HEK293 (cell line): ENCODE measurements at regions not wholly inside any gene's neighbourhood (a gene's known extent, or its start where the extent isn't known, plus 50 kb on each side); places are given as distances from the start of the nearest gene placed in this dataset.

Experiments
- CTCF ChIA-PET: fragments of 350-600 bp; formaldehyde crosslinking; extraction: SDS; loops from one replicate; lab custom pipeline; 2021; ENCODE audit warnings: antibody characterized with exemption; lab: Yijun Ruan, JAX
- POLR2A ChIA-PET: fragments of 300-600 bp; formaldehyde crosslinking; extraction: SDS; loops from one replicate; lab custom pipeline; 2020; ENCODE audit warnings: antibody characterized with exemption, inconsistent platforms; lab: Yijun Ruan, JAX
- H3K27ac ChIP-seq: fragments of 200-500 bp; sonication (Bioruptor generic); 2 replicates; pipeline ENCODE4 v1.5.1; 2014; ENCODE audit warnings: low read depth, low read length, control low read depth, inconsistent platforms; ENCODE audit errors: extremely low read depth
- H3K36me3 ChIP-seq, 2 experiments: fragments of 200-500 bp in 1 of 2; sonication (Bioruptor generic) in 1 of 2; 1 replicate in 1 of 2; 2 replicates in 1 of 2; pipeline ENCODE4 v1.5.1; 2014 to 2017; ENCODE audit warnings: inconsistent platforms in 2 of 2, low read length in 2 of 2; ENCODE audit not compliant: control insufficient read depth in 2 of 2, insufficient read depth in 1 of 2
- H3K4me1 ChIP-seq: fragments of 200-500 bp; sonication (Bioruptor generic); 2 replicates; pipeline ENCODE4 v1.5.1; 2014; ENCODE audit warnings: mild to moderate bottlenecking, low read length, inconsistent platforms; ENCODE audit not compliant: control insufficient read depth, insufficient read depth
- H3K4me3 ChIP-seq: 2 replicates; pipeline ENCODE4 v1.5.1; 2011; ENCODE audit warnings: low read depth, mild to moderate bottlenecking, control low read depth, low read length, moderate library complexity
- H3K9me3 ChIP-seq: fragments of 200-500 bp; sonication (Bioruptor generic); 2 replicates; pipeline ENCODE4 v1.5.1; 2014; ENCODE audit warnings: low read depth, low read length, inconsistent platforms; ENCODE audit not compliant: control insufficient read depth, insufficient read depth
- EGR2 ChIP-seq: fragments of 450-650 bp; formaldehyde crosslinking; IDR thresholded peaks from 2 replicates; pipeline ENCODE4 v1.5.1; 2016; ENCODE audit warnings: low read depth, missing biosample characterization, missing genetic modification characterization
- GLI2 ChIP-seq: fragments of 450-650 bp; formaldehyde crosslinking; IDR thresholded peaks from 2 replicates; pipeline ENCODE4; 2017; ENCODE audit warnings: missing biosample characterization, missing genetic modification characterization, low read depth, borderline replicate concordance
- GLIS2 ChIP-seq: fragments of 450-650 bp; formaldehyde crosslinking; IDR thresholded peaks from 2 replicates; pipeline ENCODE4 v1.5.1; 2016; ENCODE audit warnings: missing biosample characterization, missing genetic modification characterization
- KLF10 ChIP-seq: fragments of 450-650 bp; IDR thresholded peaks from 2 replicates; pipeline ENCODE4 v1.5.1; 2018; ENCODE audit warnings: missing biosample characterization, mild to moderate bottlenecking, missing genetic modification characterization
- PRDM1 ChIP-seq: fragments of 450-650 bp; formaldehyde crosslinking; IDR thresholded peaks from 2 replicates; pipeline ENCODE4; 2016; ENCODE audit warnings: missing biosample characterization, missing genetic modification characterization
- SETDB1 ChIP-seq: IDR thresholded peaks from one replicate; pipeline ENCODE4 v1.6.1; 2017; ENCODE audit warnings: mild to moderate bottlenecking, low read length, moderate library complexity, mixed read lengths; ENCODE audit not compliant: insufficient read length
- ZBTB49 ChIP-seq: fragments of 450-650 bp; formaldehyde crosslinking; IDR thresholded peaks from 2 replicates; pipeline ENCODE4 v1.5.1; 2016; ENCODE audit warnings: missing biosample characterization, missing genetic modification characterization, low read depth
- ZBTB7A ChIP-seq: fragments of 450-650 bp; formaldehyde crosslinking; IDR thresholded peaks from 2 replicates; pipeline ENCODE4 v1.5.1; 2016; ENCODE audit warnings: low read depth, missing biosample characterization, missing genetic modification characterization
- ZFHX2 ChIP-seq: fragments of 450-650 bp; formaldehyde crosslinking; conservative IDR thresholded peaks from 2 replicates; pipeline ENCODE4 v1.5.1; 2016; ENCODE audit warnings: missing biosample characterization, missing genetic modification characterization
- ZIC2 ChIP-seq: fragments of 450-650 bp; formaldehyde crosslinking; IDR thresholded peaks from 2 replicates; pipeline ENCODE4 v1.5.1; 2016; ENCODE audit warnings: missing biosample characterization, missing genetic modification characterization
- ZNF121 ChIP-seq: fragments of 450-650 bp; formaldehyde crosslinking; IDR thresholded peaks from 2 replicates; pipeline ENCODE4 v1.5.1; 2016; ENCODE audit warnings: missing biosample characterization, missing genetic modification characterization
- ZNF202 ChIP-seq: fragments of 450-650 bp; formaldehyde crosslinking; IDR thresholded peaks from 2 replicates; pipeline ENCODE4 v1.5.1; 2016; ENCODE audit warnings: missing biosample characterization, missing genetic modification characterization, borderline replicate concordance
- ZNF280C ChIP-seq: fragments of 450-650 bp; formaldehyde crosslinking; IDR thresholded peaks from 2 replicates; pipeline ENCODE4 v1.5.1; 2016; ENCODE audit warnings: missing biosample characterization, missing genetic modification characterization
- ZNF366 ChIP-seq: fragments of 450-650 bp; formaldehyde crosslinking; conservative IDR thresholded peaks from 2 replicates; pipeline ENCODE4 v1.5.1; 2016; ENCODE audit warnings: missing biosample characterization, missing genetic modification characterization
- ZNF37A ChIP-seq: fragments of 450-650 bp; IDR thresholded peaks from 2 replicates; pipeline ENCODE4 v1.5.1; 2018; ENCODE audit warnings: missing biosample characterization, missing genetic modification characterization
- ZNF416 ChIP-seq: fragments of 450-650 bp; formaldehyde crosslinking; IDR thresholded peaks from 2 replicates; pipeline ENCODE4 v1.5.1; 2016; ENCODE audit warnings: missing biosample characterization, missing genetic modification characterization
- ZNF600 ChIP-seq: fragments of 450-650 bp; formaldehyde crosslinking; IDR thresholded peaks from 2 replicates; pipeline ENCODE4 v1.5.1; 2016; ENCODE audit warnings: missing biosample characterization, missing genetic modification characterization
- ZNF701 ChIP-seq: fragments of 450-650 bp; formaldehyde crosslinking; IDR thresholded peaks from 2 replicates; pipeline ENCODE4 v1.5.1; 2016; ENCODE audit warnings: missing biosample characterization, missing genetic modification characterization
- ZNF704 ChIP-seq: fragments of 450-650 bp; formaldehyde crosslinking; IDR thresholded peaks from 2 replicates; pipeline ENCODE4 v1.5.1; 2016; ENCODE audit warnings: missing biosample characterization, missing genetic modification characterization
- ZNF776 ChIP-seq: fragments of 450-650 bp; formaldehyde crosslinking; IDR thresholded peaks from 2 replicates; pipeline ENCODE4 v1.5.0; 2017; ENCODE audit warnings: missing biosample characterization, missing genetic modification characterization, borderline replicate concordance
- ZNF792 ChIP-seq: fragments of 450-650 bp; formaldehyde crosslinking; IDR thresholded peaks from 2 replicates; pipeline ENCODE4 v1.5.1; 2016; ENCODE audit warnings: missing biosample characterization, missing genetic modification characterization
- ZSCAN16 ChIP-seq: fragments of 450-650 bp; formaldehyde crosslinking; IDR thresholded peaks from 2 replicates; pipeline ENCODE4 v1.5.1; 2016; ENCODE audit warnings: missing biosample characterization, missing genetic modification characterization
- ZSCAN18 ChIP-seq: fragments of 450-650 bp; formaldehyde crosslinking; IDR thresholded peaks from 2 replicates; pipeline ENCODE4 v1.5.1; 2016; ENCODE audit warnings: missing biosample characterization, missing genetic modification characterization

DNA sequence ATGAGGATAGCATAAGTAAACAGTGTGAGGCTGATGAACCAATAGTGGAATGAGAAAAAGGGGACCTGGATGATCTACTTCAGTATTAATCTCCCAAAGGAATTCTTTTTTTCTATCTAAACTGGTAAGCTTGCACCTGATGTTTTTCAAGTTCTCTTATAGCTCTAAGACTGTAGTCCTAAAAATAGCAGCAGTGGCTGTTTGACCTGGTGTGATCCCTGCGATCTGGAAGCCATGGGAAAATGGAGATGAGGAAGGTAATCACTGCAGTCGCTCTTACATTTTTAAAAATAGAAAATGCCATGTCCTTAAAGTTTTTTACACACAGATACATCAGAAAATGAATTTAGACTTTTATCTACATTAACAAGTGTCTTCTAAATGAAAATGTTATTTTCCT lies 926.4 kb upstream of the SLC35B3 start:
- H3K27ac ChIP-seq: no peak overlapping the region
- H3K4me3 ChIP-seq: no peak overlapping the region
- peaks cover 2% of the 10 kb centered on the region; the same call in 1 of the 2 replicates for H3K9me3 ChIP-seq
- no peak for TF ChIP-seq ZNF121 (tag by site-specific recombination)
- no peak for TF ChIP-seq GLIS2 (tag by site-specific recombination)
- TF ChIP-seq ZFHX2 (tag by site-specific recombination): no peak
- no peak for TF ChIP-seq ZNF202 (tag by site-specific recombination)
- TF ChIP-seq ZNF280C: no peak
- TF ChIP-seq ZNF600 (tag by site-specific recombination): no peak
- no peak for TF ChIP-seq ZSCAN16 (tag by site-specific recombination)
- no peak for TF ChIP-seq ZNF704 (tag by site-specific recombination)
- no peak for TF ChIP-seq SETDB1
- TF ChIP-seq ZSCAN18 (tag by site-specific recombination): no peak
- TF ChIP-seq PRDM1 (tag by site-specific recombination): no peak
- TF ChIP-seq KLF10 (tag by site-specific recombination): no peak
- TF ChIP-seq ZNF776 (tag by site-specific recombination): no peak
- H3K36me3 ChIP-seq: no peaks in the 10 kb centered on the region
- ChIA-PET POLR2A (no interaction called here), CTCF (no interaction called here)
- H3K4me1 ChIP-seq: no peaks in the 10 kb centered on the region

DNA sequence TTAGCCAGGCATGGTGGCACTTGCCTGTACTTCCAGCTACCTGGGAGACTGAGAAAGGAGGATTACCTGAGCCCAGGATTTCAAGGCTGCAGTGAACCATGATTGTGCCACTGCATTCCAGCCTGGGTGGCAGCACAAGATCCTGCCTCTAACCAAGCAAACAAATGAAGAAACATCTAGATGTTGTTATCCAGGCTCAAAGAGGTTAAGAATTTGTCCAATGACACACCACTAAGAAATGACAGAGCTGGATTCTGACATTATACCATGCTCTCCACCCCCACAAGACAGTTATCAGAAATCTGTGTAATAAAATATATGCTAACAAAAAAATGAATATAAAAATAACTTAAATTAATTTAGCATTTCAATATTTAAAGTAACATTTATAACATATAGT lies 925.5 kb upstream of the SLC35B3 start:
- Histone ChIP-seq H3K4me1 (no peaks in the 10 kb centered on the region), H3K27ac (no peak overlapping the region), H3K4me3 (no peak overlapping the region), H3K9me3 (peaks cover 2% of the 10 kb centered on the region; the same call in 1 of the 2 replicates), H3K36me3 (no peaks in the 10 kb centered on the region)
- POLR2A ChIA-PET: no interaction called here
- CTCF ChIA-PET: no interaction called here
- no peak for TF ChIP-seq ZNF792 (tag by site-specific recombination)
- TF ChIP-seq ZBTB49 (tag by site-specific recombination): no peak
- TF ChIP-seq ZNF37A: no peak
- TF ChIP-seq EGR2 (tag by site-specific recombination): no peak
- TF ChIP-seq ZIC2 (tag by site-specific recombination): no peak
- no peak for TF ChIP-seq ZNF366 (tag by site-specific recombination)
- no peak for TF ChIP-seq ZNF416
- no peak for TF ChIP-seq ZNF701 (tag by site-specific recombination)
- TF ChIP-seq GLI2: no peak
- TF ChIP-seq ZBTB7A: no peak
- TF ChIP-seq ZNF704 (tag by site-specific recombination): no peak
